HCEC 1CT (cell line): ENCODE measurements at regions not wholly inside any gene's neighbourhood (a gene's known extent, or its start where the extent isn't known, plus 50 kb on each side); places are given as distances from the start of the nearest gene placed in this dataset.

Experiments used
- DNase-seq: peaks from one replicate; pipeline ENCODE4 v3.0.0-alpha.2; 2017

DNA sequence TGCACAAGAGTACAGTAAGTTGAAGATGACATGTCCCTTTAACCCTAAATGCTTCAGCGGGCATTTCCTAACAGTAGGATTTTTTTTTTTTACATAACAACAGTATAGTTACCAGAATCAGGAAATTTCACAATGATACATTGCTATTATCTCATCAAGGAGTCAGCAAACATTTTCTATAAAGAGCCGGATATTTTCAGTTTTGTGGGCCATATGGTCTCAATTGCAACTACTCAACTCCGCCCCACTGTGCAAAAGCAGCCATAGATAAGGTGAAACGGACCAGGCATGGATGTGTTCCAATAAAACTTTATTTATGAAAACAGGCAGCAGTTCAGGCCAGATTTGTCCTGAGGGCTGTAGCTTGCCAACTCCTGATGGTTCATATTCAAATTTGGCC, 130.6 kb downstream of the SMAD6 start:
- DNase-seq: peak; percentile 64

DNA sequence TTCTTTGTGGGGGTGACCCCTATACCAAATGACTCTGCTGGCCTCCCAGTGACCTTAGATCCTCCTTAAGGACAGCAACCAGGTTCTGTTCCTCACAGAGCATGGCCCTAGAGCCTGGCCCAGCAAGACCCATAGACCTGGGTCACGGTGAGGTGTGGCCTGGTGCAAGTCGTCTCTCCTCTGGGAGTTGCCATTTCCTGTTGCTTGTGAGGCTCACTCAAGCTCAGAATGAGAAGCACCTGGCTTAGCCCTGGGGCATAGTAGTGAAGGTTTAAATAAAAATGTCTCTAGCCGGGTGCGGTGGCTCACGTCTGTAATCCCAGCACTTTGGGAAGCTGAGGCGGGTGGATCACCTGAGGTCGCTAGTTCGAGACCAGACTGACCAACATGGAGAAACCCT, 131.3 kb downstream of the SMAD6 start:
- no peak for DNase-seq

DNA sequence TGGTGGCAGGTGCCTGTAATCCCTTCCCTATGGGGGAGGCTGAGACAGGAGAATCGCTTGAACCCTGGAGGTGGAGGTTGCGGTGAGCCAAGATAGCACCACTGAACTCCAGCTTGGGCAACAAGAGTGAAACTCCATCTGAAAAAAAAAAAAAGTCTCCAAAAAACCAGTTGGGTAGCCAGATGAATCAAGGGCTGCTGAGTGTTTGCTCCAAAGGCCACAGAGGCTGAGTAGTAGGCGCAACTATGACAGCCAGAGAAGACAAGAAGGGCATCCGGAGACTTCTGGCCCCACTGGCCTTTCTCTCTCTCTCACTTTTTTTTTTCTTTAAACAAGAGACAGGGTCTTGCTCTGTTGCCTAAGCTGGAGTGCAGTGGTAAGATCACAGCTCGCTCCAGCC, 131.8 kb downstream of the SMAD6 start:
- no peak for DNase-seq

DNA sequence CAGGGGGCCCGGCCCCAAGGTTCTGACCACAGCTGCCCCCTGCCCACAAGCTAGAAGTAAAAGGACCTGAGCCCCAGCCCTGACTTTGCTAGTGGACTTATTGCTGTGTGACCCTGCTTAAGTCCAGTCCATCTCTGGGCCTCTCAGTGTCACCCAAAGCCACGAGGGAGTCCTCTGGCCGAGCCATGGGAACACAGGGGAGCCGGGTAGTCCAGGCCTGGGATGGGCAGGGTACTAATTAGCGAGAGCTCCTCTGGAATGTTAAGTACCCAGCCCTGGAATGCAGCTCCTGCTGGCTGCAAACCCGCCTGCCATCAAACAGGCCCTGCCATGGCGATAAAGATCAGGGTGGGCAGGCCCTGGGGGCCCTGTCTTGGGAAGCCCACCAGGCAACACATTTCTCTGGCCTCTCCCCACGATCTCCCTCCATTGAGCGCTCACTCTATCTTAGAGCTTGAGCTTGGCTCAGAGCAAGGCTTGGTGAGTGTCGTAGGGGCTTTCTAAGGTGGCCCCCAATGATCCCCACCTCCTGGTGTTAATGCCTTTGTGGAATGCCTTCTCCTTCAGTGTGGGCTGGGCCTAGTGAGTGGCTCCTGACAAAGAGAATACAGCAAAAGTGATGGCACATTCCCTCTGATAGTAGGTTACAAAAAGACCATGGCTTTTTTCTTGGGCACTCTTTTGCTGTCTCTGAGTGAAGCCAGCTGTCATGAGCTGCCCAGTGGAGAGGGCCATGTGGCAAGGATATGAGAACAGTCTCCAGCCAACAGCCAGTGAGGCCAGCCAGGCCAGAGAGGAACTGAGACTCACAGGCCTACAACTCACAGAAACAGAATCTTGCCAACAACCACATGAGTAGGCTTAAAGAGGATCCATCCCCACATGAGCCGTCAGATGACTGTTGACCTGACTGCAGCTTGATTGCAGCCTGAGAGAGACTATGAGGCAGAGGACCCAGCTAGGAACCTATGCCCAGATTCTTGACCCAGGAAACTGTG, 133.1 kb downstream of the SMAD6 start:
- DNase-seq: no peak

DNA sequence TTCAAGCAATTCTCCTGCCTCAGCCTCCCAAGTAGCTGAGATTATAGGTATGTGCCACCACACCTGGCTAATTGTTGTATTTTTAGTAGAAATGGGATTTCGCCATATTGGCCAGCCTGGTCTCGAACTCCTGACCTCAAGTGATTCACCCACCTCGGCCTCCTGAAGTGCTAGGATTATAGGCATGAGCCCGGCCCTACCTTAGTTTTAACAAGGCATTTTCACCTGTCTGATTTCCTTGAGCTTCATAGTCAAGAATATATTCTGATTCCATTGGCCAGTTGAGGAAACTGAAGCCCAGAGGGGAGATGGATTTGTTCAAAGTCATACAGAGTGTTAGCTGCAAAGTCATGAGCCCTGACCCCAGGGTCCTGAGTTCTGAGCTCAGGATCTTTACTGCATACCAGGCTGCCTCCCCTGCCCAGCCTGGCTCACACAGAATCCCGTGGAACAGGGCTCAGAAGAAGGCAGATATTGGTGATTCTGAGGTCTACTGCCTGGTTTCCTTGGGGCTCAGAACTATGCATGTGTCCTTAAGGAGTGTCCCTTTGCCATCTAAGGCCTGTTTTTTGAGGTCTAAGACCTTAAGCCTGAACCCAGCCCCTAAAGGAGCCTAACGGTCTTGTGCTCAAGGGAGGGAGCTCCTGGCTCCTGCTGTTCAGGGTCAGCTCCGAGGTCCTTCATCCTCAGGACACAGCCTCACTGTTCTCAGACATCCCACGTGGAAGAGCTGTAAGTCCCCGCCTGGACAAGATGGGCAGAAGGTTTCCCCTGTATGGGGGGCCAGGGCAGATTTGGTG, 134.4 kb downstream of the SMAD6 start:
- no peak for DNase-seq

DNA sequence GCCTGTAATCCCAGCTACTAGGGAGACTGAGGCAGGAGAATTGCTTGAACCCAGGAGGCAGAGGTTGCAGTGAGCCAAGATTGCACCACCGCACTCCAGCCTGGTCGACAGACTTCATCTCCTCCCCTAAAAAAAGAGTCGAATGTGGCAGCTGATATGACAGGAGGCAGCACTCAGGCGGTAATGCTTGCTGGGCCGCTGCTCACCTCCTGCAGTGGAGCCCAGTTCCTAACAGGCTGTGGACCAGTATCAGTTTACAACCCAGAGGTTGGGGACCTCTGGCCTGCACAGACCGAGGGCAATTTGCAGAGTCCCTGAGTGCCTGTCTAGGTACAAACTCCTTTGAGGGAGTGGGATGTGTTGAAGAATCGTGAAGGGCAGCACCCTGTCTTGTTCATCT, 136.2 kb downstream of the SMAD6 start:
- no peak for DNase-seq

DNA sequence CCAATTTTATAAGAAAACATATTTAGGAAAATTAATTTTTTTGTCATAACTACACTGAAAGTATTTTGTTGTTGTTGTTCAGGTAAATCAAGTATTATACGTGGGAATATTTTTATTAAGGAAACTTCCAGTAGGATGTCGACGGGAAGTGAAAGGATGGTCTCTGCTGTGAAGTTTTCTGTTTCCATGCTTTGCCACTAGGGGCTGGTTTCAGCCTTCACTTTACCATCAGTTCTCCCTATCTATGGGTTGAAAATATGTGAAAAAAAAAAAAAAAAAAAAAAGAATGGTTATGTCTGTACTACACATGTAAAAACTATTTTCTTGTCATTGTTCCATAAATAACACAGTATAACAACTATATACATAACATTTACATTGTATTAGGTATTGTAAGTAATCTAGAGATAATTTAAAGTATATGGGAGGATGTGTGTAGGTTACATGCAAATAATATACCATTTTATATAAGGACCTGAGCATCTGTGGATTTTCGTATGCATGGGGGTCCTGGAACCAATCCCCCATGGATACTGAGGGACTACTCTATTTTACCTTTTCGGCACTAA, 136.7 kb downstream of the SMAD6 start:
- peak; percentile 65 for DNase-seq

DNA sequence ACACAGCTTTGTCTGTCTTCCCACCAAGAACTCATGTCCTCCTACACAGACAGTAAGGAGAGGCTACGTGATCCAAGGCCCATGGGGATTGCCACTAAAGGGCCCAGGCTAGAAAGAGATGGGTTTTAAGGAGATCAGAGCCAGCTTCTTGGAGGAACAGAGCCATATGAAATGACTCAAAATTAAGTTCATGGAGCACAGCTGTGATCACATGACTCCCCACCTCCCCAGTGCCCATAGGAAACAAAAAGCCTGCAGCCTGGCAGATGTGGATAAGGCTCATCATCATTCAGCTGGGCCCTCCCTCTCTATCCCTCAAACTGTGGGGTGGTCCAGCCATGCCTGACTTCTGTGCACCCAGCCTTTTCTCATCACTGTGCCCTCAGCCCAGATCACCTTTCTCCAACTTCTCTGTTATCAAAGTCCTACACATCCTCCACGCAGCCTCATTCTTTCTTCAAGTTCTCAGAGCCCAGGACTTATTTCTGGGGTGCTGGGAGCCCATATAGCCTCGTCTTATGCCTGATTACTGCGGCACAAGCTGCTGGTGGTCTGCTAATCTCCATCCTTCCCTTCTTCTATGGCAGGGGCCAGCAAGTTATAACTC, 137.6 kb downstream of the SMAD6 start:
- peak; percentile 42 for DNase-seq

DNA sequence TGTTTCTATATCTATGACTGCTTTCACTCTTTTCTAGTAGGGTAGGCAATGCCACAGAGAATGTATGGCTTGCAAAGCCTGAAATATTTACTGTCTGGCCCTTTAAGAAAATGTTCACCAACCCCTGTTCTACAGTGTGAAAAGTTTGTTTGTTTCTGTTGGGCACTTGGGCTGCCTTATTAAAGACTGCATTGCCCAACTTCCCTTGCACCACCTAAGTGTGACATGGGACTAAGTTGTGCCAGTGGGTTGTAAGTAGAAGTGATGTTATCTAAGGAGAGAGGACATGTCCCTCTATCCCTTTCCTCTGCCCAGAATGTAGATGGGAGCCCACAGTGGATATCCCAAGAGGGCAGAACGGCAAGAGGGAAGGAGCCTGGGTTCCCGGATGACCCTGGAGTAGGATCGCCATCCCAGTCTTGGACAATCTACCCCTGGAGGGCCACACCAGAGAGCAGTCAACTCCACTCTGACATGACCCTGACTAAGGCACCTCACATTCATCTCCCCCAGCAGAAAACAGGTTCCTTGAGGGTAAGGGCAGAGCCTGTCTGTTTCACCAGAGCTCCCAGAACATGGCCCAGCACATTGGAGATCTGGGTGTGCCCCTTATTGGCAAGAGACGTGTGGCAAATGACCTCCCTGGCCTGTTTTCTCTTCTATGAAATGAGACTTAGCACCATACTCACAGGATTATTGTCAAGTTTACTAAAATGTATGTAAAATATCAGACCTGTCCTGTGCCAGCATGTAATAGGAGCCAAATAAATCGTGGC, 138.8 kb downstream of the SMAD6 start:
- DNase-seq: no peak

DNA sequence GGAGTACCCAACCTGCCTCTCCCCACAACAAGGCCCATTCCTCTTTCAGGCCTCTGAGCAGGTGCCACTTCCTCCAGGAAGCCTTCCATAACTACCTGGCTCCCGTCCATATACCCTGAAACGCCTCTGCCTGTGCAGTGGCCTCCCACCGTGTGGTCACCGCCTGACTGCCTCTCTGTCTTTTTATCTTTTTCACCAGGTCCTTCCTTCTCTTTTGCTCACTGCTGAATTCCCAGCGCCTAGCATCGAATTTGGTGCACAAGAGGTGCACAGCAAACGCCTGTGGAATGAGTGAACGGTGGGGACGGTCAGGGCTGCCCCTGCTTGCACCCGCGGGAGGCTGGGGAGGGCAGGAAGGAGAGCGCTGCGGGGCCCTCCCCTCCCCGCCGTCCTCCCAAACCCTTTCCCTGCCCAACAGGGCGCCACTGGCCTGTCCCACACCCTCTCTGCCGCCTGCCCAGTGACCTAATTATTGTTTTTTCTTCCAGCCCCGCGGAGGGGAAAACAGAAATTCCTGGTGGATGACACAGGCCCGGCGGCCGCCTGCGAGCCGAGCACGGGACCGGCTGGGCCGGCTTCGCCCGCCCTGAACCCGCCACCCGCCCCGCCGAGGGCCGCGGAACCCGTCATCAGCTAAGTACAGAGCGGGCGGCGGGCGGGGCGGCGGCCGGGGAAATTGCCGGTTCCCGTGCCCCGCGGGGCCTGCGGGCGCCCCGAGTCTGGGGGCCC, 140.1 kb downstream of the SMAD6 start:
- peak; percentile 87 for DNase-seq

DNA sequence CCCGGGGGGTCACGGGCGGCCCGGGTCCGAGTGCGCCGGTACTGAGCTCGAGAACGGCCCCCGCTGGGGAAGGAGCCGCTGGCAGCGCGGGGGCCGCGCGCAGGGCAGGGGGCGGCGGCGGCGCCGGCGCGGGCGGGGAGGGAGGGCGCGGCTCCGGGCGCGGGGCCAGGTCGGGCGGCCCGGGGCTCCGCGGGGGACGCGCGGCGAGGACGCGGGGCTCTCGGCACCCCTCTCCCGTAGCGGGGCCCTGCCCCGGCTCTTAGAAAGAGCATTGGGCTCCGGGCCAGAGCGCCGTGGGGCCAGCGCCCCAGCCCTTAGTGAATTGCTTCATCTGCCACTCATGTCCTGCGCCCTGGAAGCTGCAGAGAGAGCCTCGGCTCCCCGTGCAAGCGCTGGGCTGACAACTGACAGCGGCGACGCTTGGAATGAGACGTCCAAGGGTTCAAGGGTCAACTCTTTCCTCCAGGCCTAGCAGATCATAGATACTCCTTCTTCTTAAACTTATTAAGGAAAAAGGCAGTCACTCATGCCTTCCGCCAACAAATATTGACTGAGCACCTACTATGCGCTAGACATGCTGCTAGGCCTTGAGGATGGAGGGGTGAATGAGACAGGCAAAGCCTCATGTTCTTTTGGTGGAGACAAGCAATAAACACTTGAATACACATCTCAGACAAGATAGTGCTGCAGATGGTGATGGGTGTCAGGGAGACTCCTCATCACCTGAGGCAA, 140.8 kb downstream of the SMAD6 start:
- peak; percentile 63 for DNase-seq

DNA sequence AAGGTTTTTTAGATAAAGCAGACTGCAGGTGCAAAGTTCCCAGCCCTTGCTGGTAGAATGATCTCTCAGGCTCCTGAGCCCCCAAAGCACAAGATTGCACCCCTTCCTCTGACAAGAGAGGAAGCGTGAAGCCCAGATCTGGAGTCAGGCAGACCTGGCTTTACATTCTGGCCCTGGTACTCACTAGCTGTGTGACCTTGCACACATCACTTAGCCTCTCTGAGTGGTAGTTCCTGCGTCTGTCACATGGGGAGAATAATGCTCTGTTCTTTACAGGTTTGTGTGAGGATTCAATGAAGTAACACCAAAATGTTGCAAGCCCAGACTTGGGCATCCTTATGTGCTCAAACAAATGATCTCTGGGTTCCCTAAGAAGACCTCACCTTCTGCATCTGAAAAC, 141.5 kb downstream of the SMAD6 start:
- DNase-seq: no peak

DNA sequence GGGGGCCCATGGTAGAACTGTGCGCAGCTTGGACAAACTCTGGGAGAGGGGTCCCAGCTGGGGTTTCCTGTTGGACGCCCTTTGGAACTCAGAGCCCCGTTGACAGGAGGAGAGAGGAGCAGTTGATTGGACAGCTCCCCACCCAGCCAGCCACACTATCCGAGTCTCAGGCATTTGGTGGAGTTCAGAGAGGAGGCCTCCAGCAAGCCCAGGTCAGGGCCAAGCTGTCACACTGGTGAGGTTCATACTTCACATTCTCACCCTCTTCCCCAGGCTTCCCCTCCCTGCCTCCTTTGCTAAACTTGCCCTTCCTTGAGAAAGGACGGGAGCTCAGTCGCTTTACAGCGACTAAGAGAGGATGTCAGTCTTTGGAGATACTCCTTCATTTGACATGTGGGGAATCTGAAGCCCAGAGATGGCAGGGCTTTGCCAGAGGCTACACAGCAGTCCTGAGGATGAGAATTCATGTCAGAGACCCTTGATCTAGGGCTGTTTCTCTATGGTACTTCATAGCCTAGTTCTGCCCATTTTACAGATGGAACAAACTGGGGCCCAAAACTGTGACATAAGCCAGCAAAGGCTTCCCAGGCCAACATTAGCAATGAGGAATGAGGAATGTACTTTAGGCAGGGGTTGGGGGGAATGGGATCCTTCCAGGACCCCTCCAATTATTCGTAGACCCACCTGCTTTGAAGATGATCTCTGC, 142.2 kb downstream of the SMAD6 start:
- DNase-seq: no peak

DNA sequence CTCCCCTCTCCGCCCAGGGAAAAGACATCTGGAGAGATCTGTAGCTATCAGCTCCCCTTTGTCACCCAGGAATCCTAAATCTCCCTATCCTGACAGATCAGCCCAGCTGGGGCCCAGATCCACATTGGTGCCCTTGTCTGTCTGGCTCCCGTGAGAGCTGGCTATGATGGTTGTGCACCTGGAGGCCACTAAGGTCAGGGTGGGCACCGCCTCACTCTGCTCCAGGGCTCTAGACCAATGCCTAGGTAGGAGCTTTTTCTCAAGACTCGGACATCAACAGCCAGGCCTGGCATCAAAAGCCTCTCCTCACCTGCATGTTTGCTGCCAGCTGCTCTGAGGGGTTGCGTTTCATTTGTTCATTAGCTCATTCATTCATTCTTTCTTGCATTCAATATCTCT, 142.7 kb downstream of the SMAD6 start:
- DNase-seq: no peak

DNA sequence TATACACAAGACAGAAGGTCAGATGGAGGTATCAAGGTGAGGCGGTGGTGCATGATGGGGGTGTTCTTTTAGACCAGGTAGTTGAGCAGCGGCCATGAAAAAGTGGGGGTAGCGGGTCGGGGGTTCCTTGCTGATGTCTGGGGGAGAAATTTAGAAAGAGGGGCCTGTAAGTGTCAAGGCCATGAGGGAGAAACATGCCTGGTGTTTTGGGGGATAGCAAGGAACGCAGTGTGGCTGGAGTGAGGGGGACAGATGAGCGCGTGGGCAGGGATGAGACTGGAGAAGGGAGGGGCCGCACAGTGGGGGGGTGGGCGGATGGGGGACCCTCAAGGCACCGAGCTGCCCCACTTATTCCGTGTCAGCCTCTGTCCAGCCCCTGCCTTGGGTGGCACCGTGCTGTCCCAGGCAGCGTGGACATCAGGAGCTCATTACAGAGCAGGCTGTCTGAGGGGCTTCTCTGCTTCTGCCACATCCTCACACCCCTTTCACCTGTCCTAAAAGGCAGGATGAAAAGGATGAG, 143.3 kb downstream of the SMAD6 start:
- no peak for DNase-seq

DNA sequence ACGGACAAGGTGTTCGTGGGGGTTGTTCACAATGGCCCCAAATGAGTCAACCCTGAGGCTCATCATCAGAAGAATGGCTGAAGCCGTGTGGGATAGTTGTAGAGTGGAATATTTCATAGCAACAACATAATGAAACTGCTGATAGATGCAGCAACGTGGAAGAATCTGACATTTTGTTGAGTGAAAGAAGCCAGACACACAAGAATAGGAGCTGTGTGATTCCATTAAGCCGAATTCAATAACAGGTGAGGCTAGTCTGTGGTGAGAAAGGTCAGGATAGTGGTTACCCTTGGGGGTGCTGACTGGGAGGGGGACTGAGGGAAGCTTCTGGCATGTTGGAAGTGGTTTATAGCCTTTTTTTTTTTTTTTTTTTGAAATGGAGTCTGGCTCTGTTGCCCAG, 144.0 kb downstream of the SMAD6 start:
- no peak for DNase-seq

DNA sequence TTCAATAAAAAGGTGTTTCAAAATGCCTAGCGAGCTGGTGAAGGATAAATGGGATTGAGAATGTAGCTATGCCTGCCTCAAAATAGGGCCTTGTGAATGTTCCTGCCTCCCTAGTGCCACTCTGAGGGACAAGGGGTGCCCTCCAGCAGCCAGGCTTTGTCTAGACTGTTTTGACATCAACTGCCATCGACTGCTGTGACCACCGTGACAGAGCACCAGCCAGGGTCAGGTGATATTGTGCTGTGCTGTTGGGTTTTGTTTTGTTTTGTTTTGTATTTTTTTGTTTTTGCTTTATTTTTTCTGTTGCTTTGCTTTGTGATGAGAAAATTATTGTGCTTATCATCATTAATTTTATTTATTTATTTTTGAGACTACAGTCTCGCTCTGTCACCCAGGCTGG, 144.8 kb downstream of the SMAD6 start:
- DNase-seq: no peak

DNA sequence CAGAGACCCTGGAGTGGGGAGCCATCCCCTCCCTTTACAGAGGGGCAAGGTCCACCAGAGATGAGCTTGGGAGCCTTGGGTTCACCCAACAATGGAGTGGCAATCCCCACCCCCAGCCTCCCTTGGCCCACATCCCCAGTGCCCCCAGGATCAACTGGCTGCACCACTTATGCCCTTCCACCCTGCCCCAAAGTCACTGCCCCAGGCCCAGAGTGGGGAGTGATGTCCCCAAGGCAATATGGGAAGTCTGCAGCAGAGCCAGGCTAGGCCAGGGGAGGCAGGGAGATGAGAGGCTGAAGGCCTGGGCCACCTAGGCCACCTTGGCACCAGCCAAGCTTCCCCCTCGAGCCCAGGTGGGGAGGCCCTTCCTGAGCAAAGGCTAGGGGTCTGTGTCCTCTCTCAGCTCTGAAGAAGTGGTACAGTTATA, 145.5 kb downstream of the SMAD6 start:
- no peak for DNase-seq

DNA sequence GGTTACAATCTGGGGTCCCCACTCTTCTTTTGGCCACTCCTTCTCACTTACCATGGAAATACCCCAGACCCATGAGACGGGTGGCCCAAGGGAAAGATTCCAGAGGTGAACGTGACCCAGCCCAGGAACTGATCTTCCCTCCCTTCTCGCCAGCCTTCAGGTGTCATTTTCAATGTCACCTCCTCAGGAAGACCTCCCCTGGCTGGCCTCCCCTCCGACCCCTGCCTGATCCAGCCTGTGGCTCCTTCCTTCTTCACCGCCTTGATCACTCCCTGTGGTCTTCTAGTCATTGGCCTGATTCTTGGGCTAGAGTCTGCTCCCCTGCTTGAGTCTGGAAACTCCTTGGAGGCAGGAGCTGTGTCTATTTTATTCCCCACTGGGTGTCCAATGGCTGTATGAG, 146.1 kb downstream of the SMAD6 start:
- DNase-seq: no peak
